WTC11 (cell line): ENCODE measurements at regions not wholly inside any gene's neighbourhood (a gene's known extent, or its start where the extent isn't known, plus 50 kb on each side); places are given as distances from the start of the nearest gene placed in this dataset.
"Not testable (repeated sequence)": the region's sequence is repeated elsewhere in the genome, so short reads cannot be mapped to it uniquely, and the experiment has no call there.

Source experiments
- ATAC-seq: fragments of 200-7000 bp; cut with Tn5 transposase; 2 replicates; pipeline ENCODE4 v1.10.0; 2021; ENCODE audit warnings: mild to moderate bottlenecking, moderate library complexity
- CTCF ChIA-PET: fragments of 300-600 bp; sonication (Branson Sonifier 250); formaldehyde crosslinking; loops from one replicate; lab custom pipeline; 2021; ENCODE audit warnings: antibody characterized with exemption; lab: Charles Lee
- POLR2A ChIA-PET: fragments of 350-600 bp; sonication (Branson Sonifier 250); formaldehyde crosslinking; loops from one replicate; lab custom pipeline; 2021; ENCODE audit warnings: antibody characterized with exemption; lab: Charles Lee
- DNase-seq: peaks from one replicate; pipeline ENCODE4 v3.0.0; 2021; ENCODE audit warnings: low spot score
- H3K27ac Mint-ChIP-seq: 2 replicates; pipeline ENCODE4 v1.8.0; 2021; ENCODE audit warnings: mixed read lengths
- H3K27me3 Mint-ChIP-seq: 2 replicates; pipeline ENCODE4 v1.8.0; 2021; ENCODE audit warnings: low read depth, mild to moderate bottlenecking, moderate library complexity, mixed read lengths
- H3K36me3 Mint-ChIP-seq: 2 replicates; pipeline ENCODE4 v1.8.0; 2021; ENCODE audit warnings: mixed read lengths
- H3K4me1 Mint-ChIP-seq: 2 replicates; pipeline ENCODE4 v1.8.0; 2022; ENCODE audit warnings: mixed read lengths
- H3K4me3 Mint-ChIP-seq: 2 replicates; pipeline ENCODE4 v1.8.0; 2021; ENCODE audit warnings: mild to moderate bottlenecking, moderate library complexity, mixed read lengths
- H3K9me3 Mint-ChIP-seq: 2 replicates; pipeline ENCODE4 v1.8.0; 2021; ENCODE audit warnings: mixed read lengths
- ATF2 ChIP-seq: sonication (generic); formaldehyde crosslinking; IDR thresholded peaks from 2 replicates; pipeline ENCODE4 v1.8.1; 2022; ENCODE audit warnings: low read depth, missing genetic modification reagents, borderline replicate concordance
- CREM ChIP-seq: sonication (generic); formaldehyde crosslinking; IDR thresholded peaks from 2 replicates; pipeline ENCODE4 v1.8.1; 2022; ENCODE audit warnings: mild to moderate bottlenecking, missing genetic modification reagents, moderate library complexity
- ELF4 ChIP-seq: sonication (generic); formaldehyde crosslinking; IDR thresholded peaks from 2 replicates; pipeline ENCODE4 v1.8.1; 2022; ENCODE audit warnings: low read depth, mild to moderate bottlenecking, moderate library complexity, missing genetic modification reagents
- EMX1 ChIP-seq: fragments of 250-450 bp; sonication (Bioruptor Pico); IDR thresholded peaks from 2 replicates; pipeline ENCODE4 v1.8.0; 2021; ENCODE audit warnings: mild to moderate bottlenecking
- FOXJ3 ChIP-seq: sonication (generic); formaldehyde crosslinking; IDR thresholded peaks from 2 replicates; pipeline ENCODE4 v1.9.0; 2021; ENCODE audit warnings: missing genetic modification reagents, mild to moderate bottlenecking, borderline replicate concordance
- HMGA2 ChIP-seq: fragments of 250-450 bp; sonication (Bioruptor Pico); IDR thresholded peaks from 2 replicates; pipeline ENCODE4 v1.4.0; 2021; ENCODE audit warnings: mild to moderate bottlenecking, moderate library complexity
- IRF2 ChIP-seq: sonication (generic); formaldehyde crosslinking; IDR thresholded peaks from 2 replicates; pipeline ENCODE4 v1.8.0; 2022; ENCODE audit warnings: low read depth, missing genetic modification reagents, borderline replicate concordance
- MXD4 ChIP-seq: fragments of 250-450 bp; sonication (Bioruptor Pico); IDR thresholded peaks from 2 replicates; pipeline ENCODE4 v1.8.0; 2021; ENCODE audit warnings: mild to moderate bottlenecking, moderate library complexity, borderline replicate concordance
- NFATC4 ChIP-seq: fragments of 250-450 bp; sonication (Bioruptor Pico); IDR thresholded peaks from 2 replicates; pipeline ENCODE4 v1.9.0; 2021; ENCODE audit warnings: mild to moderate bottlenecking
- NFE2L1 ChIP-seq: sonication (generic); formaldehyde crosslinking; IDR thresholded peaks from 2 replicates; pipeline ENCODE4 v1.8.1; 2023; ENCODE audit warnings: missing genetic modification reagents
- TEAD4 ChIP-seq: sonication (generic); formaldehyde crosslinking; IDR thresholded peaks from 2 replicates; pipeline ENCODE4 v1.8.0; 2022; ENCODE audit warnings: mild to moderate bottlenecking, missing genetic modification reagents
- ZBTB21 ChIP-seq: sonication (generic); formaldehyde crosslinking; IDR thresholded peaks from 2 replicates; pipeline ENCODE4 v1.8.1; 2023; ENCODE audit warnings: mild to moderate bottlenecking, missing genetic modification reagents, borderline replicate concordance
- ZBTB43 ChIP-seq: sonication (generic); formaldehyde crosslinking; IDR thresholded peaks from 2 replicates; pipeline ENCODE4 v1.8.1; 2023; ENCODE audit warnings: mild to moderate bottlenecking, missing genetic modification reagents
- ZNF138 ChIP-seq: sonication (generic); formaldehyde crosslinking; conservative IDR thresholded peaks from 2 replicates; pipeline ENCODE4 v1.8.1; 2022; ENCODE audit warnings: mild to moderate bottlenecking, moderate library complexity, missing genetic modification reagents
- ZNF416 ChIP-seq: fragments of 250-450 bp; sonication (Bioruptor Pico); IDR thresholded peaks from 2 replicates; pipeline ENCODE4 v1.9.0; 2021; ENCODE audit warnings: mild to moderate bottlenecking, inconsistent platforms
- ZNF423 ChIP-seq: fragments of 250-450 bp; sonication (Bioruptor Pico); IDR thresholded peaks from 2 replicates; pipeline ENCODE4 v2.1.2; 2022; ENCODE audit warnings: mild to moderate bottlenecking, moderate library complexity
- TF ChIP-seq, protein P1 (sequence below): fragments of 200-600 bp; IDR thresholded peaks from 2 replicates; pipeline ENCODE4 v1.8.0; 2022; ENCODE audit warnings: antibody characterized with exemption
- TF ChIP-seq, protein P2 (sequence below): sonication (generic); formaldehyde crosslinking; IDR thresholded peaks from 2 replicates; pipeline ENCODE4 v1.8.0; 2023; ENCODE audit warnings: missing genetic modification reagents
- TF ChIP-seq, protein P3 (sequence below): sonication (generic); formaldehyde crosslinking; IDR thresholded peaks from 2 replicates; pipeline ENCODE4 v1.8.0; 2022; ENCODE audit warnings: mild to moderate bottlenecking, missing genetic modification reagents
- TF ChIP-seq, protein P4 (sequence below): sonication (generic); formaldehyde crosslinking; IDR thresholded peaks from 2 replicates; pipeline ENCODE4 v1.8.1; 2022; ENCODE audit warnings: mild to moderate bottlenecking, missing genetic modification reagents, moderate library complexity, borderline replicate concordance
- TF ChIP-seq, protein P5 (sequence below): sonication (generic); formaldehyde crosslinking; conservative IDR thresholded peaks from 2 replicates; pipeline ENCODE4 v1.8.1; 2022; ENCODE audit warnings: mild to moderate bottlenecking, missing genetic modification reagents

GRCh38 chr16:48680881-48681280, 70.9 kb upstream of the N4BP1 start (continued):
- TF ChIP-seq, protein P1, sequence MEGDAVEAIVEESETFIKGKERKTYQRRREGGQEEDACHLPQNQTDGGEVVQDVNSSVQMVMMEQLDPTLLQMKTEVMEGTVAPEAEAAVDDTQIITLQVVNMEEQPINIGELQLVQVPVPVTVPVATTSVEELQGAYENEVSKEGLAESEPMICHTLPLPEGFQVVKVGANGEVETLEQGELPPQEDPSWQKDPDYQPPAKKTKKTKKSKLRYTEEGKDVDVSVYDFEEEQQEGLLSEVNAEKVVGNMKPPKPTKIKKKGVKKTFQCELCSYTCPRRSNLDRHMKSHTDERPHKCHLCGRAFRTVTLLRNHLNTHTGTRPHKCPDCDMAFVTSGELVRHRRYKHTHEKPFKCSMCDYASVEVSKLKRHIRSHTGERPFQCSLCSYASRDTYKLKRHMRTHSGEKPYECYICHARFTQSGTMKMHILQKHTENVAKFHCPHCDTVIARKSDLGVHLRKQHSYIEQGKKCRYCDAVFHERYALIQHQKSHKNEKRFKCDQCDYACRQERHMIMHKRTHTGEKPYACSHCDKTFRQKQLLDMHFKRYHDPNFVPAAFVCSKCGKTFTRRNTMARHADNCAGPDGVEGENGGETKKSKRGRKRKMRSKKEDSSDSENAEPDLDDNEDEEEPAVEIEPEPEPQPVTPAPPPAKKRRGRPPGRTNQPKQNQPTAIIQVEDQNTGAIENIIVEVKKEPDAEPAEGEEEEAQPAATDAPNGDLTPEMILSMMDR, result no peak
- TF ChIP-seq ZNF138 (no peak), TEAD4 (no peak), ZBTB21 (no peak), EMX1 (CRISPR knock-in tag) (no peak)

GRCh38 chr16:48676836-48677235, 66.9 kb upstream of the N4BP1 start:
- H3K4me3 Mint-ChIP-seq, result no peak overlapping the region
- TF ChIP-seq ZNF423 (CRISPR knock-in tag), result no peak
- TF ChIP-seq FOXJ3 (CRISPR knock-in tag), result no peak
- TF ChIP-seq CREM (CRISPR knock-in tag), result no peak
- no peak for TF ChIP-seq ATF2
- TF ChIP-seq IRF2 (CRISPR knock-in tag), result no peak
- TF ChIP-seq ZNF138, result no peak
- TF ChIP-seq, protein P2, sequence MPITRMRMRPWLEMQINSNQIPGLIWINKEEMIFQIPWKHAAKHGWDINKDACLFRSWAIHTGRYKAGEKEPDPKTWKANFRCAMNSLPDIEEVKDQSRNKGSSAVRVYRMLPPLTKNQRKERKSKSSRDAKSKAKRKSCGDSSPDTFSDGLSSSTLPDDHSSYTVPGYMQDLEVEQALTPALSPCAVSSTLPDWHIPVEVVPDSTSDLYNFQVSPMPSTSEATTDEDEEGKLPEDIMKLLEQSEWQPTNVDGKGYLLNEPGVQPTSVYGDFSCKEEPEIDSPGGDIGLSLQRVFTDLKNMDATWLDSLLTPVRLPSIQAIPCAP (CRISPR knock-in tag), result no peak
- no peak for TF ChIP-seq ZBTB21
- no peak for TF ChIP-seq ELF4 (CRISPR knock-in tag)
- TF ChIP-seq HMGA2, result no peak
- TF ChIP-seq, protein P3, sequence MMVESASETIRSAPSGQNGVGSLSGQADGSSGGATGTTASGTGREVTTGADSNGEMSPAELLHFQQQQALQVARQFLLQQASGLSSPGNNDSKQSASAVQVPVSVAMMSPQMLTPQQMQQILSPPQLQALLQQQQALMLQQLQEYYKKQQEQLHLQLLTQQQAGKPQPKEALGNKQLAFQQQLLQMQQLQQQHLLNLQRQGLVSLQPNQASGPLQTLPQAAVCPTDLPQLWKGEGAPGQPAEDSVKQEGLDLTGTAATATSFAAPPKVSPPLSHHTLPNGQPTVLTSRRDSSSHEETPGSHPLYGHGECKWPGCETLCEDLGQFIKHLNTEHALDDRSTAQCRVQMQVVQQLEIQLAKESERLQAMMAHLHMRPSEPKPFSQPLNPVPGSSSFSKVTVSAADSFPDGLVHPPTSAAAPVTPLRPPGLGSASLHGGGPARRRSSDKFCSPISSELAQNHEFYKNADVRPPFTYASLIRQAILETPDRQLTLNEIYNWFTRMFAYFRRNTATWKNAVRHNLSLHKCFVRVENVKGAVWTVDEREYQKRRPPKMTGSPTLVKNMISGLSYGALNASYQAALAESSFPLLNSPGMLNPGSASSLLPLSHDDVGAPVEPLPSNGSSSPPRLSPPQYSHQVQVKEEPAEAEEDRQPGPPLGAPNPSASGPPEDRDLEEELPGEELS (CRISPR knock-in tag), result no peak
- TF ChIP-seq ZNF416 (CRISPR knock-in tag), result no peak
- CTCF ChIA-PET, result no interaction called here
- peaks cover 18% of the 10 kb centered on the region for H3K4me1 Mint-ChIP-seq
- POLR2A ChIA-PET, result no interaction called here
- no peaks in the 10 kb centered on the region for H3K27me3 Mint-ChIP-seq
- DNase-seq (no peak), ATAC-seq (no peak)
- peaks cover 9% of the 10 kb centered on the region for H3K36me3 Mint-ChIP-seq
- peaks cover 15% of the 10 kb centered on the region for H3K9me3 Mint-ChIP-seq
- H3K27ac Mint-ChIP-seq, result no peak overlapping the region

DNA sequence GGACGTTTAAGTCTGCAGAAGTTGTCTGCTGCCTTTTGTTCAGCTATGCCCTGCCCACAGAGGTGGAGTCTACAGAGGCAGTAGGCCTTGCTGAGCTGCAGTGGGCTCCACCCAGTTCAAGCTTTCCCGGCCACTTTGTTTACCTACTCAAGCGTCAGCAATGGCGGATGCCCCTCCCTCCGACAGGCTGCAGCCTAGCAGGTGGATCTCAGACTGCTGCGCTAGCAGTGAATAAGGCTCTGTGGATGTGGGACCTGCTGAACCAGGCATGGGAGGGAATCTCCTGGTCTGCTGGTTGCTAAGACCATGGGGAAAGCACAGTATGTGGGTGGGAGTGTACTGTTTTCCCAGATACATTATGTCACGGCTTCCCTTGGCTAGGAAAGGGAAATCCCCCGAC, 58.2 kb upstream of the N4BP1 start:
- ATAC-seq, H3K4me3 Mint-ChIP-seq, H3K4me1 Mint-ChIP-seq, H3K27ac Mint-ChIP-seq, POLR2A ChIA-PET: not testable (repeated sequence)
- Mint-ChIP-seq H3K9me3 (peaks cover 41% of the 10 kb centered on the region), H3K27me3 (peaks cover 25% of the 10 kb centered on the region), H3K36me3 (peaks cover 17% of the 10 kb centered on the region)
- peak; percentile 39 for DNase-seq
- CTCF ChIA-PET, result interaction anchor here (1.1 kb wide), 1 partner anchor 516 kb away, joined by 4 read pairs; no protein-coding TSS in a partner anchor

DNA sequence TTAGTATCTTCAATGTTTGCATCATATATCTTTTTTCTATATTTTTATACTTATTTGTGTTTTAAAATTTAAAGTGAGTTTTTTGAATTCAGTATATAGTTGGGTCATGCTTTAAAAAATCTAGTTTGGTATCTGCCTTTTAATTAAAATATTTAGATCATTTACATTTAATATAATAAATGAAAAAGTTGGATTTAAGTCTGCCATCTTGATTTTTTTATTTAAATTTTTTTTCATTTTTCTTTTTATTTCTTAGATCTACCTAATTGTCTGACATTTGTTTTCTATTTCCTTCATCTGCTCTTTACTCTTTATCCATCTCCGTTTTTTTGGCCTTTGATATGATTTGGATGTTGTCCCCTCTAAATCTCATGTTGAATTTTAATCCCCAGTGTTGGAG, 50.0 kb upstream of the N4BP1 start:
- DNase-seq (no peak), ATAC-seq (no peak)
- Mint-ChIP-seq H3K36me3 (peaks cover 18% of the 10 kb centered on the region), H3K4me1 (no peaks in the 10 kb centered on the region), H3K9me3 (peaks cover 54% of the 10 kb centered on the region), H3K4me3 (no peak overlapping the region), H3K27ac (no peak overlapping the region), H3K27me3 (peaks cover 19% of the 10 kb centered on the region)
- ChIA-PET CTCF (no interaction called here), POLR2A (no interaction called here)
- TF ChIP-seq NFE2L1, result no peak
- TF ChIP-seq, protein P4, sequence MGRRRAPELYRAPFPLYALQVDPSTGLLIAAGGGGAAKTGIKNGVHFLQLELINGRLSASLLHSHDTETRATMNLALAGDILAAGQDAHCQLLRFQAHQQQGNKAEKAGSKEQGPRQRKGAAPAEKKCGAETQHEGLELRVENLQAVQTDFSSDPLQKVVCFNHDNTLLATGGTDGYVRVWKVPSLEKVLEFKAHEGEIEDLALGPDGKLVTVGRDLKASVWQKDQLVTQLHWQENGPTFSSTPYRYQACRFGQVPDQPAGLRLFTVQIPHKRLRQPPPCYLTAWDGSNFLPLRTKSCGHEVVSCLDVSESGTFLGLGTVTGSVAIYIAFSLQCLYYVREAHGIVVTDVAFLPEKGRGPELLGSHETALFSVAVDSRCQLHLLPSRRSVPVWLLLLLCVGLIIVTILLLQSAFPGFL (CRISPR knock-in tag), result no peak
- TF ChIP-seq NFATC4 (CRISPR knock-in tag), result no peak
- no peak for TF ChIP-seq MXD4 (CRISPR knock-in tag)
- TF ChIP-seq ZBTB43, result no peak
- TF ChIP-seq, protein P5, sequence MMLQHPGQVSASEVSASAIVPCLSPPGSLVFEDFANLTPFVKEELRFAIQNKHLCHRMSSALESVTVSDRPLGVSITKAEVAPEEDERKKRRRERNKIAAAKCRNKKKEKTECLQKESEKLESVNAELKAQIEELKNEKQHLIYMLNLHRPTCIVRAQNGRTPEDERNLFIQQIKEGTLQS (CRISPR knock-in tag), result no peak
